T-helper 2 cell treated with Interferon-gamma antibody and Interleukin-4, amounts not matched to agents 100 ng/mL and 5 ng/mL, for 36 hours (primary cell): ENCODE measurements at regions not wholly inside any gene's neighbourhood (a gene's known extent, or its start where the extent isn't known, plus 50 kb on each side); places are given as distances from the start of the nearest gene placed in this dataset.
"Not testable (repeated sequence)": the region's sequence is repeated elsewhere in the genome, so short reads cannot be mapped to it uniquely, and the experiment has no call there.

ENCODE experiments used
- intact Hi-C: fragments of 100-400 bp; cut with micrococcal nuclease; formaldehyde crosslinking; loops from one replicate; pipeline ENCODE4 v1.15.1; 2023

DNA sequence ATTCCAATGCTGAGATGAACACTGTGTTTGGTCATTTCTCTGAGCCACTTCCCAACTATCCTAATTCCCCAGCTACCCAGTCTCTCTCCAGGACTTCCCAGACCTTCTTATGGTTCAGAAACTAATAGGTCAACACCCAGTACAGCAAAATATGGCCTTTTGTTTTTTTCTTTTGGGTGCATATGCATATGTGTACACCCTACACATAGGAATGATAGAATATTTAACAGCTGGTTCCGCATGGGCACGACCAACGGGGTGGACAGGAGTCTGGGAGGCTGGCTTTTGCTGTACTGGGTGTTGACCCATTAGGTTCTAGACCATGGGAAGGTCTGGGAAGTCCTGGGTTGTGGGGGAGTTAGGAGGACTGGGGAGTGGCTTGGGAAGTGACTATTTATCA lies 143.9 kb downstream of the MRPS6 start:
- intact Hi-C loops: no loop called here

DNA sequence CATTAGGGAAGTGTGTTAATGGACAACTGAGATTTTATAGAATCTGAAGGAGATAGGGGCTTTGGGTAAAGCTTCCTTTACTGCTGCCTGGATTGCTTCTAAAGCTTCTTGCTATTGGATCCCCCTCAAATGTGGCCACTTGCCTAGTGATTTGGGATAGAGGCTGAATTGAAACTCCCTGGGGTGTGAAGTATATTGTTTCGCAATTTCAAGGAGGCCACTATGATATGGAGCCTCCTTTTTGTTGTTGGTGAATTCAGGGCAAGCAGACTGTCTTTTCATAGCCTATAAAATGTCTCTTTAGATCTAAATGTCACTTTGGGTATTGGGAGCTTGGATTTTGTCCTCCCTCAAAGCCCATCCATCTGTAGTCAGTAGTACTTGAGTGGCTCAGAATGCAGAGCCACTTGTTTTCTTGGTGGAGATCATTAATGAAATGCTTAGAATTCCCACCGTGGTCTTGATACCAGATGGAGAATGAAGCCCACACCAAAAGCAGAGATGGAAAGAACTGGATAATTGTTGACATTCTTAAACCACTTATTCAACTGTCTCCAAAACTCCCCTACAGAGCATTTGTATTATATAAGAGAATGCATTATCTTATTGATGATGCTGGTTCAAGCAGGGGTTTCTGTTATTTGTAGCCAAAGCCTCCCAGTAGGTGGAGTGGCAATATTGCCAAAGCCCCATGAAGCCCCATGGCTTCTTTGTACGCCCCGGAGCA lies 144.3 kb upstream of the KCNE2 start:
- intact Hi-C loops: no loop called here

GRCh38 chr21:34220556-34221195 lies 143.1 kb upstream of the KCNE2 start:
- intact Hi-C loops: no loop called here

- intact Hi-C loops: no loop called here
Observed at GRCh38 chr21:34221331-34222030, 142.3 kb upstream of the KCNE2 start.

- intact Hi-C loops: no loop called here
Observed at GRCh38 chr21:34222031-34222335, 141.8 kb upstream of the KCNE2 start.

- intact Hi-C loops: no loop called here
Observed at GRCh38 chr21:34223376-34223775, 140.4 kb upstream of the KCNE2 start.

GRCh38 chr21:34227386-34227852 lies 136.4 kb upstream of the KCNE2 start:
- intact Hi-C loops: no loop called here

DNA sequence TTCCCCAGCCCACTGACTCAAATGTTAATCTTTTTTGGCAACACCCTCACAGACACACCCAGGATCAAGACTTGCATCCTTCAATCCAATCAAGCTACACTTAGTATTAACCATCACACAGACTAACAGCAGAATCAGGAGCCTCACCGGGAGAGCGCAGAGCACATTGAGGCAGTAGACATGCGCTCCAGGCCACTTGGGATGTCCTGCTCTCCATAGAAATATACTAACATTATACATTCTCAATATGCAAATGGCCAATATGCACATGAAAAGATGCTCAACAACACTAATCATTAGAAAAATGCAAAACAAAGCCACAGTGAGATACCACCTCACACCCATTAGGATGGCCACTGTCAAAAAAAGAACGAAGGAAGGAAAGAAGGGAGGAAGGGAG lies 135.0 kb upstream of the KCNE2 start:
- intact Hi-C loops: no loop called here

DNA sequence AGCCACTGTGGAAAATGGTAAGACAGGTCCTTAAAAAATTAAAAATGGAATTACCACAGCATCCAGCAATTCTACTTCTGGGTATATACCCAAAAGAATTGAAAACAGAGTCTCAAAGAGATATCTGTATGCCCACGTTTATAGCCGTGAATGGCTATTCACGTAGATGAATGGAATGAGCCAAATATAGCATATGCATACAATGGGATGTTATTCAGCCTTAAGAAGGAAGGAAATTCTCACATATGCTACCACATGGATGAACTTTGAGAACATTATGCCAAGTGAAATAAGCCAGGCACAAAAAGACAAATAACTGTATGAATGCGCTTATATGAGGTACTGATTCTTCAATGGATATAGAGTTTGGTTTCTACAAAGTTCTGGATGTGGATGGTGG lies 134.5 kb upstream of the KCNE2 start:
- intact Hi-C loops: no loop called here

DNA sequence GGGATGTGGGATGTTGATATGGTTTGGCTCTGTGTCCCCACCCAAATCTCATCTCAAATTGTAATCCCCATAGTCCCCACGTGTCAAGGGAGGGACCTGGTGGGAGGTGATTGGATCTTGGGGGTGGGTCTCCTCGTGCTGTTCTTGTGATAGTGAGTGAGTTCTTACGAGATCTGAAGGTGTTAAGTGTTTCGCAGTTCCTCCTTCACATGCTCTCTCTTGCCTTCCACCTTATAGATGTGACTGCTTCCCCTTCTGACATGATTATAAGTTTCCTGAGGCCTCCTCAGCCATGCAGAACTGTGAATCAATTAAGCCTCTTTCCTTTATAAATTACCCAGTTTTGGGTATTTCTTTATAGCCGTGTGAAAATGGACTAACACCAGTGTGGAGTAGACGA lies 130.1 kb upstream of the KCNE2 start:
- intact Hi-C loops: not testable (repeated sequence)

DNA sequence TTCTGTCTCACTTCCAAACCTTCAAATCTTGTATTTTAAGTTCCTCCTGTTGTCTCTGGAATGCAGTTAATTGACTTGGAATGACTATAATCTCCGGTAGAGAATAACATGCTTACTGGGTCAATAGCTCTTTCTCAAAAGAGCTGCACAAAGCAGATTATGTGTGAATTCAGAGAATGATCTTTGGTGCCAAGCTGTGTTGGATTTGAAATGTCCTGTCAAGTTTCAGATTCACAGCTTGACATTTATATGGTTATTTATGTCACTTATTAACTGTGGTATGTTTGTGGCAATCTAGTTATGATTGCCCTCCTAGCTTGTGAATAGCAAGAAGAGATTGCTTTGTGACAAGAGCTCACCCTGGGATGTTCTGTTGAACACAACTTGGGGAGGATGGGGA lies 128.3 kb upstream of the KCNE2 start:
- intact Hi-C loops: no loop called here

GRCh38 chr21:34242973-34243372 lies 120.8 kb upstream of the KCNE2 start:
- intact Hi-C loops: loop anchor here (1.0 kb wide), 1 partner anchor 319 kb away; no protein-coding TSS in a partner anchor

GRCh38 chr21:34243562-34243961 lies 120.2 kb upstream of the KCNE2 start:
- intact Hi-C loops: loop anchor here (1.0 kb wide), 1 partner anchor 319 kb away; no protein-coding TSS in a partner anchor

DNA sequence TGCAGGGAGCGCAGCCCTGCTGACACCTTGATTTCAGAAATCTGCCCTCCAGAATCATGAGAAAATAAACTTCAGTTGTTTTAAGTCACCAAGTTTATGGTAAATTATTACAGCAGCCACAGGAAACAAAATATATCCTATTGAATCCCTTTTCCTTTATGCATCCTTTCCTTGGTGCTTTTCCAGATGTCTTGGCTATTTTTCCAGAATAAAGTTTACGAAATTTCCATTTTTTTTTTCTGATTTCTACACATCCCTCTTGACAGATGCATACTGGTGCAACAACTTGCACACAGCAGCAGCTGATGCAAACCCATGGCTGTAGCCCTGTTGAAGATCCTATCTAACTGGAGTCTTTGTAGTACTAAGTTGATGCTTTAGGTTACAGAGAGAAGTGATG lies 111.1 kb upstream of the KCNE2 start:
- intact Hi-C loops: no loop called here

DNA sequence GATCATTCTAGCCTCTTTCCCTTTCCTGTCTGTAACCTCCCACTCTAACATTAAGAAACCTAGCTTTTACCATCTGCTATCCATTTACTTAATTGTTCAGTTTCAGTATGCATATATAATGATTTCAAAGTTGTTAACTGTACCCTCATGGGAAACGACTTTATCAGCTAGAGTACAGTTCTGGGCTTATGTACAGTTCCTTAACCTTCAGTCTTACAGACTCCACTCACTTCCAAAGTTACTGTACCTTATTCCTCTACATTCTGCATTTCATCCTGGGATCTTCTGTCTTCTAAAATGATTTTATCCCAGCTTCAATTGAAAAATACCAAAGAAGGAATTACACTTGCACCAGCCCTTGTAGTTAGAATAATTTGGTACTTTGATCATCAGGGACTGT lies 108.7 kb upstream of the KCNE2 start:
- intact Hi-C loops: no loop called here

GRCh38 chr21:34260277-34261008 lies 103.4 kb upstream of the KCNE2 start:
- intact Hi-C loops: no loop called here

GRCh38 chr21:34261841-34262468 lies 101.9 kb upstream of the KCNE2 start:
- intact Hi-C loops: no loop called here

GRCh38 chr21:34262469-34262845 lies 101.3 kb upstream of the KCNE2 start:
- intact Hi-C loops: no loop called here

DNA sequence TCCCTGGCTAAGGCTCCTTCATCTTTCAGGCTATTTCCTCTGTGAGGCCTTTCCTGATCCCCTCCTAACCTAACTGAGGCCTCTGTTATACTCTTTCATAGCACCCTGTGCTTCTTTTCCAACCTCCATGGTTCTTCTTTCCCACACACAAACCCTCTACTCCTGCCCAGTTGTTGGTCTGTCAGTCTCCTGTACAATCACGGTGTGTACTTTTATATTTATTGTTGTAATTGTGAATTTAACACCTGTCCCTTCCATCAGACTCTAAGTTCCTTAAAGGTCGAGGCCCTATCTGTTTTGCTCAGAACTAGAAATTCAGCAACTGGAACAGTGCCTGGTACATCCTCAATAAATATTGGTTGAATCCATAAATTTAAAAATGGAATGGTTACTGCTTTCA lies 100.2 kb upstream of the KCNE2 start:
- intact Hi-C loops: no loop called here

GRCh38 chr21:34266351-34266750 lies 97.5 kb upstream of the KCNE2 start:
- intact Hi-C loops: no loop called here

GRCh38 chr21:34268493-34268892 lies 95.3 kb upstream of the KCNE2 start:
- intact Hi-C loops: no loop called here
